ENCODE measurements at regions not wholly inside any gene's neighbourhood (a gene's known extent, or its start where the extent isn't known, plus 50 kb on each side); places are given as distances from the start of the nearest gene placed in this dataset.
A peak's percentile ranks its signal among the peaks of the same experiment; 100 is the strongest.

DNA sequence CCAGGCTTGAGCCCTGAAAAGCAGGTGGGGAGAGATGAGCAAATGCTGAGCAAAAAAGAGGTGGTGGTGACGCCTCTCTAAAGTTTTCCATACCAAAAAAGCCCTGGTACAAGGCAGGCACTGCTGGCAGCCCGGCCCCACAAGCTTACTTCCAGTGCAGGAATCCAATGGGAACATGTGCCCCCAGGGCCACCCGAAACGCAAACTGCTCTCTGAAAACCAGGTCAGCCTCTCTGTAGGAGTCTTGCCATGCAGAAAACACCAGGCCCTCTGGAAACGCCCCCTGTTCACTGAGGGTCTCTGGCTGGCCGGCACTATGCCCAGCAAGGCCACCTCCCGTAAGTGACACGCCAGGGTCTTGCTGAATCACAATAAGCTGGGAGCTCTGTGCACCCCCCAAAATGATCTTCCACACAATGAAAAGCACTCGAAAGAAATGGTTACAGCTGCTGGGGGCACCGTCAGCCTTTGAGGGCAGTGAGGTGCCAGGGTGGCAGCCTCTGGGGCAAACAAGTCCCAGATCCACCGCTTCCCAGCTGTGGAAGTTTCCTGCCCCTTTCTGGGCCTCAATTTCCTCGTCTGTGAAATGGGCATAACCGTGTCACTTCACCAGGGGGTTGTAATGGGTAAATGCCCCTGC is 170.5 kb downstream of the TOMM20 start:
- H3K9me3 ChIP-seq (ENCODE audit: low read depth): no peaks in the 10 kb centered on the region
- H3K27ac Mint-ChIP-seq: peak overlapping the region; percentile 95
- peaks cover 36% of the 10 kb centered on the region for H3F3A ChIP-seq (ENCODE audit: low read depth)
- no peaks in the 10 kb centered on the region for H3K36me3 ChIP-seq
- H3K27me3 Mint-ChIP-seq (ENCODE audit: insufficient read depth, low read depth): peaks cover 13% of the 10 kb centered on the region
- no peak for DNase-seq (ENCODE audit: low spot score)
- no peak overlapping the region for H3K4me3 ChIP-seq
- peak overlapping the region; percentile 18 for H2AFZ ChIP-seq (replicated peaks)
- H3K4me3 Mint-ChIP-seq: peak overlapping the region; percentile 54
- no peaks in the 10 kb centered on the region for H4K20me1 ChIP-seq (ENCODE audit: low read depth)
- no peaks in the 10 kb centered on the region for H3K36me3 Mint-ChIP-seq
- H3K27ac ChIP-seq: peak overlapping the region; percentile 89
- no peaks in the 10 kb centered on the region for H3K79me2 ChIP-seq (ENCODE audit: low read depth)
- H3K4me2 ChIP-seq: peak overlapping the region; percentile 40
- TF ChIP-seq EZH2 (IDR thresholded peaks at IDR 0.05): no peak
- no peak for TF ChIP-seq CTCF (IDR thresholded peaks at IDR 0.05)
- no peak for TF ChIP-seq EZH2phosphoT487 (IDR thresholded peaks at IDR 0.05)
- peaks cover 94% of the 10 kb centered on the region for H3K4me1 Mint-ChIP-seq
- no peak overlapping the region for H3K9ac ChIP-seq
- H3K27me3 ChIP-seq: no peaks in the 10 kb centered on the region
- no peaks in the 10 kb centered on the region for H3K9me3 Mint-ChIP-seq
- H3K4me1 ChIP-seq: peaks cover 60% of the 10 kb centered on the region

GRCh38 chr1:234957330-234958065 is 171.1 kb downstream of the TOMM20 start:
- Histone ChIP-seq H3K9ac (no peak overlapping the region), H3K27me3 (no peaks in the 10 kb centered on the region), H3K36me3 (no peaks in the 10 kb centered on the region), H3K27ac (peak overlapping the region; percentile 89), H4K20me1 (ENCODE audit: low read depth) (no peaks in the 10 kb centered on the region), H3K4me3 (no peak overlapping the region), H3K79me2 (ENCODE audit: low read depth) (no peaks in the 10 kb centered on the region), H3K9me3 (ENCODE audit: low read depth) (no peaks in the 10 kb centered on the region), H3F3A (ENCODE audit: low read depth) (peaks cover 36% of the 10 kb centered on the region), H2AFZ (replicated peaks) (peak overlapping the region; percentile 18), H3K4me1 (peaks cover 55% of the 10 kb centered on the region), H3K4me2 (peak overlapping the region; percentile 40)
- Mint-ChIP-seq H3K4me1 (peaks cover 93% of the 10 kb centered on the region), H3K36me3 (no peaks in the 10 kb centered on the region), H3K27me3 (ENCODE audit: insufficient read depth, low read depth) (peaks cover 17% of the 10 kb centered on the region), H3K9me3 (no peaks in the 10 kb centered on the region), H3K27ac (peak overlapping the region; percentile 95), H3K4me3 (peak overlapping the region; percentile 80)
- peak; percentile 70 for DNase-seq (ENCODE audit: low spot score)
- TF ChIP-seq CTCF (IDR thresholded peaks at IDR 0.05) (no peak), EZH2 (IDR thresholded peaks at IDR 0.05) (no peak), EZH2phosphoT487 (IDR thresholded peaks at IDR 0.05) (no peak)

DNA sequence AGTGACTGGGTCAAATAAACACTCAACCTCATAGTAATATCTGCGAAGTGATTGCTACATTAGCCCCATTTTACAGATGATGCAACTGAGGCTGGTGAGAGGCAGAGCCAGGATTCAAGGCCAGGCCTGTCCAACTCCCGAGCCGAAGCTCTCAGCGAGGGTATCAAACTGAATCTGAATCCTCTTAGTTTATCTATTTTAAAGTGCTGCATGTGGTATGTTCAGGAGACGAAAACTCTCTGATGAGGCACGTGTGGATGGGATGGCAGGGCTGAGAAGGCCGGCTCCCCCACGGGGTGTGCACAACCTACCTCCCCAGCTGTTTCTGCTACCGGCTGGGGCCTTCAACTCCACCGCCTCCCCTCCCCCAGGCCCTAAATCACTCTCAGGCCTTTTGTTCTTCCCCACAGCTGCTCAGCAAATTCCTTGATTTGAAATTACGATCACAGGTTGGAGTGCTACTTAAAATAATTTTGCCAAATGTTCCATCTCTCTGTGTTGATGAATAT is 171.8 kb downstream of the TOMM20 start:
- DNase-seq (ENCODE audit: low spot score): peak; percentile 65
- Histone ChIP-seq H3K36me3 (no peaks in the 10 kb centered on the region), H3K4me2 (peak overlapping the region; percentile 2), H2AFZ (replicated peaks) (no peak overlapping the region), H4K20me1 (ENCODE audit: low read depth) (no peaks in the 10 kb centered on the region), H3F3A (ENCODE audit: low read depth) (peaks cover 36% of the 10 kb centered on the region), H3K27me3 (no peaks in the 10 kb centered on the region), H3K4me1 (peaks cover 55% of the 10 kb centered on the region), H3K27ac (peak overlapping the region; percentile 89), H3K79me2 (ENCODE audit: low read depth) (no peaks in the 10 kb centered on the region), H3K4me3 (no peak overlapping the region), H3K9me3 (ENCODE audit: low read depth) (no peaks in the 10 kb centered on the region), H3K9ac (no peak overlapping the region)
- H3K4me1 Mint-ChIP-seq: peaks cover 91% of the 10 kb centered on the region
- no peak for TF ChIP-seq EZH2phosphoT487 (IDR thresholded peaks at IDR 0.05)
- TF ChIP-seq EZH2 (IDR thresholded peaks at IDR 0.05): no peak
- TF ChIP-seq CTCF (IDR thresholded peaks at IDR 0.05): no peak
- H3K27ac Mint-ChIP-seq: peak overlapping the region; percentile 95
- peaks cover 17% of the 10 kb centered on the region for H3K27me3 Mint-ChIP-seq (ENCODE audit: insufficient read depth, low read depth)
- no peaks in the 10 kb centered on the region for H3K36me3 Mint-ChIP-seq
- H3K4me3 Mint-ChIP-seq: peak overlapping the region; percentile 80
- peaks cover 3% of the 10 kb centered on the region for H3K9me3 Mint-ChIP-seq

Measured in neural progenitor cell (in vitro differentiated cells).